ENCODE measurements at regions not wholly inside any gene's neighbourhood (a gene's known extent, or its start where the extent isn't known, plus 50 kb on each side); places are given as distances from the start of the nearest gene placed in this dataset.
"Not testable (repeated sequence)": the region's sequence is repeated elsewhere in the genome, so short reads cannot be mapped to it uniquely, and the experiment has no call there.

GRCh38 chr11:98417256-98417755 is 603.4 kb upstream of the CNTN5 start:
- no peaks in the 10 kb centered on the region for H4K20me1 ChIP-seq (ENCODE audit: insufficient read depth, low read length)
- no peaks in the 10 kb centered on the region for H3K79me2 ChIP-seq (ENCODE audit: insufficient read depth, low read length)
- no peaks in the 10 kb centered on the region for H3K36me3 ChIP-seq (ENCODE audit: insufficient read depth, low read length)
- no peak overlapping the region for H2AFZ ChIP-seq (ENCODE audit: low read length)
- no peak overlapping the region for H3K9ac ChIP-seq (ENCODE audit: low read length)
- H3K9me2 ChIP-seq (ENCODE audit: low read depth, low read length) = no peaks in the 10 kb centered on the region
- H3K4me2 ChIP-seq (ENCODE audit: low read length) = no peak overlapping the region
- no peaks in the 10 kb centered on the region for H3K27me3 ChIP-seq (ENCODE audit: insufficient read depth, low read length)
- H3K27ac ChIP-seq (ENCODE audit: low read depth, low read length, poor library complexity, severe bottlenecking) = no peak overlapping the region
- H3K4me3 ChIP-seq (ENCODE audit: low read depth, low read length, poor library complexity, severe bottlenecking) = no peak overlapping the region
- TF ChIP-seq EZH2 (IDR thresholded peaks at IDR 0.05; ENCODE audit: borderline replicate concordance, low read length) (no peak), CTCF (IDR thresholded peaks at IDR 0.05; ENCODE audit: low read length) (no peak)
- H3K9me3 ChIP-seq (ENCODE audit: low read length) = no peaks in the 10 kb centered on the region
- H3K4me1 ChIP-seq (ENCODE audit: insufficient read depth, low read length, severe bottlenecking) = no peaks in the 10 kb centered on the region
- H3F3A ChIP-seq (ENCODE audit: insufficient read depth, low read length) = no peaks in the 10 kb centered on the region

- Histone ChIP-seq H3K4me3 (ENCODE audit: low read depth, low read length, poor library complexity, severe bottlenecking) (no peak overlapping the region), H3K79me2 (ENCODE audit: insufficient read depth, low read length) (no peaks in the 10 kb centered on the region), H3F3A (ENCODE audit: insufficient read depth, low read length) (no peaks in the 10 kb centered on the region), H3K9me2 (ENCODE audit: low read depth, low read length) (no peaks in the 10 kb centered on the region), H3K36me3 (ENCODE audit: insufficient read depth, low read length) (no peaks in the 10 kb centered on the region), H2AFZ (ENCODE audit: low read length) (no peak overlapping the region), H3K27me3 (ENCODE audit: insufficient read depth, low read length) (no peaks in the 10 kb centered on the region), H3K9ac (ENCODE audit: low read length) (no peak overlapping the region), H3K4me2 (ENCODE audit: low read length) (no peak overlapping the region), H3K9me3 (ENCODE audit: low read length) (no peaks in the 10 kb centered on the region), H4K20me1 (ENCODE audit: insufficient read depth, low read length) (no peaks in the 10 kb centered on the region), H3K27ac (ENCODE audit: low read depth, low read length, poor library complexity, severe bottlenecking) (no peak overlapping the region), H3K4me1 (ENCODE audit: insufficient read depth, low read length, severe bottlenecking) (no peaks in the 10 kb centered on the region)
- TF ChIP-seq EZH2 (IDR thresholded peaks at IDR 0.05; ENCODE audit: borderline replicate concordance, low read length) = no peak
- TF ChIP-seq CTCF (IDR thresholded peaks at IDR 0.05; ENCODE audit: low read length) = no peak
These were observed 596.8 kb upstream of the CNTN5 start for GRCh38 chr11:98423933-98424332.

- H3K4me1 ChIP-seq (ENCODE audit: insufficient read depth, low read length, severe bottlenecking); H3K9me2 ChIP-seq (ENCODE audit: low read depth, low read length); H2AFZ ChIP-seq (ENCODE audit: low read length); H3K27ac ChIP-seq (ENCODE audit: low read depth, low read length, poor library complexity, severe bottlenecking); H3K4me2 ChIP-seq (ENCODE audit: low read length); H4K20me1 ChIP-seq (ENCODE audit: insufficient read depth, low read length); H3K27me3 ChIP-seq (ENCODE audit: insufficient read depth, low read length); H3K79me2 ChIP-seq (ENCODE audit: insufficient read depth, low read length); H3K9ac ChIP-seq (ENCODE audit: low read length); H3K36me3 ChIP-seq (ENCODE audit: insufficient read depth, low read length); H3K4me3 ChIP-seq (ENCODE audit: low read depth, low read length, poor library complexity, severe bottlenecking); H3K9me3 ChIP-seq (ENCODE audit: low read length); H3F3A ChIP-seq (ENCODE audit: insufficient read depth, low read length): not testable (repeated sequence)
These were observed 596.0 kb upstream of the CNTN5 start for GRCh38 chr11:98424773-98425172.
